ENCODE measurements at regions not wholly inside any gene's neighbourhood (a gene's known extent, or its start where the extent isn't known, plus 50 kb on each side); places are given as distances from the start of the nearest gene placed in this dataset.

DNA sequence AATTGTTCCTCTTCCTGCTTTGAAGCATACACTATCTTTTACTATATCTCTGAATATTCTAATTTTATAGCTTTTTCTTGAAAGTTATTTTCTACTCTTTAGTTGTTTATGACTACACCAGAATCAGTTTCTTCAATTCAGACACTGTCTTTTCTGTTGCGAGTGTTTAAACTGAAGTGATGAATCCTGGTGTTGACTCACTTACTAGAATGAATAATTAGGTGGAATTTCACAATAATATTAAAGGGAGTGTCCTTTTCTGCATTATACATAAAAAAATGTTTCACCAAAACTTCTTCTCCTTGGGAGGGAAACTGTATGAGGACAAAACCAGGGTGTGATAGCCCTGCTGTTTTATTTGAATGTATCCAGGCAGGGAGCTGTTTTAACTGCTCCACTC, 1383.1 kb downstream of the C4orf33 start:
- no peak for DNase-seq (ENCODE audit: low read depth)

GRCh38 chr4:130479674-130480073, 1383.7 kb downstream of the C4orf33 start:
- DNase-seq (ENCODE audit: low read depth) = no peak

- no peak for DNase-seq (ENCODE audit: low read depth)
These were observed 1388.9 kb downstream of the C4orf33 start for GRCh38 chr4:130484826-130485225.

DNA sequence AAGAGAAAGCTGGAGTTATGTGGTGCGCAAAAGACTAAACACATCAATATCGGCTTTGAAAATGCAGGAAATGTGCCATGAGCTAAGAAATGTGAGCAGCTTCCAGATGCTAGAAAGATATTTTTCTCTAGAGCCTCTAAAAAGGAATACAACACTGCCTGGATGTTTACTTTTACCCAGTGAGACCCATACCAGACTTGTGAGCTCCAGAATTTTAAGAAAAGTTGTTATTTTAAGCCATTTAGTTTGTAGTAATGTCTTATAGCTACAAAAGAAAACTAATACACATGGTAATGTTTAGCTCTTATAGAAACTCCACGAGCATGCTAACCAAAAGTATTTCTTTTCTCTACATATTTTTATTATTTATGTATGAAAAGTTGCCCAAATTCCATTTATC, 1389.4 kb downstream of the C4orf33 start:
- no peak for DNase-seq (ENCODE audit: low read depth)

GRCh38 chr4:130486186-130486585, 1390.2 kb downstream of the C4orf33 start:
- peak; percentile 11 for DNase-seq (ENCODE audit: low read depth)

DNA sequence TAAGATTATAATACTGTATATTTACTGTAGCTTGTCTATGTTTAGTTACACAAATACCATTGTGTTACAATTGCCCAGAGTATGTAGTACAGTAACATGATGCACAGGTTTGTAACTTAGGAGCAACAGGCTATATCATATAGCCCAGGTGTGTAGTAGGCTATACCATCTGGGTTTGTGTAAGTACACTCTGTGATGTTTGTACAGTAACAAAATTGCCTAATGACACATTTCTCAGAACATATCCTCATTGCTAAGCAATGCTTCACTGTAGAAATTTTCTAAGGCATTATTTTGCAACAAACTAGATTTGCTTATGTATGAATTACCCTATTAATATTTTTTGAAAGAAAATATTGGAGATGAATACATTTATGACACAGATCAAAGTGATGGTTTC, 1390.9 kb downstream of the C4orf33 start:
- no peak for DNase-seq (ENCODE audit: low read depth)

- no peak for DNase-seq (ENCODE audit: low read depth)
These were observed 1414.7 kb downstream of the C4orf33 start for GRCh38 chr4:130510661-130511060.

DNA sequence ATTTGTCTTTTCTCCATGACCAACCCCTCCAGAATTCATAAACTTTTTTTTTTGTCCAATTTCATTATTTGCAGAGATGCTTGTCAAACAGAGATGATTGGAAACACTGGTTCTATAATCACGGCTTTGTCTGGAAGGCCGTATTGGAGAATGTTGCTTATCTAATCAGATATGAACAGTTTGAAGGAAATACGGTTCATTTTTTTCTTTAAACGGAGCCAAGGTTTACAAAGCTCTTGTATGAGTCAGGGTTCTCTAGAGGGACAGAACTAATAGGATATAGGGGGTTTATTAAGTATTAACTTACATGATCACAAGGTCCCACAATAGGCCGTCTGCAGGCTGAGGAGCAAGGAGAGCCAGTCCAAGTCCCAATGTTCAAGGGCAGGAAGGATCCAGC, 1415.8 kb downstream of the C4orf33 start:
- DNase-seq (ENCODE audit: low read depth) = no peak

GRCh38 chr4:130524057-130524456, 1428.1 kb downstream of the C4orf33 start:
- no peak for DNase-seq (ENCODE audit: low read depth)

- no peak for DNase-seq (ENCODE audit: low read depth)
These were observed 1434.6 kb downstream of the C4orf33 start for GRCh38 chr4:130530505-130530904.

GRCh38 chr4:130534651-130535050, 1438.7 kb downstream of the C4orf33 start:
- DNase-seq (ENCODE audit: low read depth) = no peak

- DNase-seq (ENCODE audit: low read depth) = no peak
These were observed 1447.0 kb downstream of the C4orf33 start for GRCh38 chr4:130542953-130543352.

GRCh38 chr4:130545171-130545570, 1449.2 kb downstream of the C4orf33 start:
- DNase-seq (ENCODE audit: low read depth) = no peak

- no peak for DNase-seq (ENCODE audit: low read depth)
These were observed 1449.6 kb downstream of the C4orf33 start for GRCh38 chr4:130545596-130545995.

- DNase-seq (ENCODE audit: low read depth) = no peak
These were observed 1463.3 kb downstream of the C4orf33 start for GRCh38 chr4:130559268-130559667.

- DNase-seq (ENCODE audit: low read depth) = peak; percentile 4
These were observed 1467.4 kb downstream of the C4orf33 start for GRCh38 chr4:130563185-130563888.

DNA sequence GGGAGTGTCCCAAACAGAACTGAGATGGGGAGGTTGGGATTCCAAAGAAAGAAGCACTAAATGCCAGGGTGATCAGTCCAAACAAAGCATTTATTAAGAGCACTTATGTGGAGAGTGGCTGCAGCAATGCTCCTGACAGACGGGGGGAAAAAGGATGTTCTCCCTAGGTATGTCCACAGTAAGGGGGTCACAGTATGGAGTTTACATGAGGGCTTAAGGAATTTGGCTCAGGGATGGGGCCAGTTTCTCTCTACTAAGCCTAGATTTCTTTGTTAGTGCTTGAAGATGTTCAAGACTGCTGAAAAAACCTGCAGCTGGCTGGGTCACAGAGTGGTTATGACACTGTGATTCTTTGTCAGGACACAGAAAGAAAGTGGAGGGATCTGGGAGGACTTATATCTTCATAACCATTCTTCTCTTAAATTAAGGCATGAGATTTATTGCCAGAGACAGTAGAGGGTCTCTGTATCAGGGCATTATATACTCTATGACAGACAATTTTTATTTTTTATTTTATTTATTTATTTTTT, 1468.0 kb downstream of the C4orf33 start:
- DNase-seq (ENCODE audit: low read depth) = no peak

DNA sequence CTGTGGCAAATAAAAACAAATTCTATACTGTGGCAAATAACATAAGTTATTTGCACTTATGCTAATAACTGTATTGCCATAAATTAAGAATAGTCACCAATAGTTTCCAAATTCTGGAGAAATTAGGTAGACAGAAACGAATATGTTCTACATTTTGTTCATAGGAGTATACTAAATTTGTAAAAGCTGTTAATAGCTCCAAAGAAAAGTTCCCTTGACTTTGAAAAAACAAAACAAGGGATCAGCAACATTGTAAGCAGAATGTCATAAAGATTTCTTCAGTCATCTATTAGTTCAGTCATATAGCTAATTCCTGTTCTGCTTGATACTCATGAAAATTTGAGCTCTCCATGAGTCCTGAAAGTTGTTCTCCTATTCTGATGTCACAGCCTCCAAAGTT, 1472.8 kb downstream of the C4orf33 start:
- no peak for DNase-seq (ENCODE audit: low read depth)

DNA sequence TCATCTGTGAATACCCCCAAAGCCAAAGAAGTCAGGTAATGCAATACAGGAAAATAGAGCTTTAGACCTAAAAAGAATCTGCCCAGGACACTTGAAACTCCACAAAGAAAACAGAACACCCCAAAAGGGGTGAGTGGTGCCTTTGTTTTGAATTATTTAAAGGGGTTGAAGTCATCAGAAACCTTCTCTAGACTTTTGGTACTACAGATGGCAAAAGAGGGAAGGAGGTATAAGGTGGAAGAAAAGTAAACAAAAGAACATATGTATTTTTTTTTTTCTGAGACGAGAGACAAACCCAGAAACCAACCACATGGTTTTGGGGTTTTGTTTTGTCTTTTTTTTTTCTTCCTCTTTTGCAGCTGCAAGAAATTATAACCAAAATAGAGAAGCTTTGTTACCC, 1477.8 kb downstream of the C4orf33 start:
- no peak for DNase-seq (ENCODE audit: low read depth)

DNA sequence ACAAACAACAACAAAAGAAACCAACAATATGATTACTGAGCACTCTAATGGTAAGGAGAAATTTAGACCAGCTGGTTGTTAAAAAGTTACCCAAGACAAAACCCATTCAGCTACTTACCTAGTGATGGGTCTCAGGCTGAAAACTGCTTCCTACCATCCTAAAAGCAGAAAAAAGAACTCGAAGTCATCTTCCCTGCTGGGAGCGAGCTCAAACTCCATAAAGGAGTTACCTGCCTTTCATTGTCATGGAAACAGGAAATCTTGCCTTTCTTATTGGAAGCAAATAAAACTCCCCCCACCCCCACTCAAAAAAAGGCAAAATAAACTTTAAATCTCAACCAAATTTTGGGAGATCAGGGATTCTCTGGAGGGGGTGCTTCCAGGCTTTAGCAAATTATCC, 1478.3 kb downstream of the C4orf33 start:
- no peak for DNase-seq (ENCODE audit: low read depth)

DNA sequence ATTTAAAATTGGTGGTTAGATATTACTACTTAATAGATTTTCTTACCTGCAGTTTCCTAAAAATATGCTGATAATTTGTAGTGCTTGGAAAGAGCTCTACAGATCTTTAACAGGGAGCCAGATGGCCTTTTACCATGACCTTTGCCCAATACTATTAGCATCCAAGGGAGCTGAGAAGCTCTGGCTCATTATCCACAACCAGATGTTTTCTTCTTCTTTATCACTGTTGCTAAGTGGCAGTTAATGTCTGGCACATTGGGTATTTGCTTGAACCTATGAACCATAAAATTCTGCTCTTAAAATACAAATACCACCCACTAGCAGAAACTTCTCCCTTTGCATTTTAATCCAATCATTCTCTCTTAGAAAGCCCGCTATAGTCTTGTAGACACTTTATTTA, 1480.3 kb downstream of the C4orf33 start:
- DNase-seq (ENCODE audit: low read depth) = no peak

- DNase-seq (ENCODE audit: low read depth) = no peak
These were observed 1495.1 kb downstream of the C4orf33 start for GRCh38 chr4:130591091-130591490.

DNA sequence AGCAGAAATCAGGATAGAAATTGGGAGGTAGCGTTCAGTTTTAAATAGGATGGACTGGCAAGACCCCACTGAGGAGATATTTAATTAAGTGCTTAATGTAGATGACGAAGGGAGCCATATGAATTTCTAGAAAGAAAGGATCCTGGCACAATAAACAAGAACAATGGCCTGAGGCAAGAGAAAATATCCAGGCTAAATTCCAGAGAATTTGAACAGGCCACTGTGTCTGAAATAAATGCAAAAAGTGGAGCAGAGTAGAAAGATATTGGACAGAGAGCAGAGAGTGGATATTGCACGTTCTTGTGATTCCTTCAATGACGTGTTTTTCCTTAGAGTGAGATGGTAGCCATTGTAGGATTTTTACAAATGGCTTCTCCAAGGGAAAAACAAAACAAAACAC, 1504.8 kb downstream of the C4orf33 start:
- DNase-seq (ENCODE audit: low read depth) = no peak

DNA sequence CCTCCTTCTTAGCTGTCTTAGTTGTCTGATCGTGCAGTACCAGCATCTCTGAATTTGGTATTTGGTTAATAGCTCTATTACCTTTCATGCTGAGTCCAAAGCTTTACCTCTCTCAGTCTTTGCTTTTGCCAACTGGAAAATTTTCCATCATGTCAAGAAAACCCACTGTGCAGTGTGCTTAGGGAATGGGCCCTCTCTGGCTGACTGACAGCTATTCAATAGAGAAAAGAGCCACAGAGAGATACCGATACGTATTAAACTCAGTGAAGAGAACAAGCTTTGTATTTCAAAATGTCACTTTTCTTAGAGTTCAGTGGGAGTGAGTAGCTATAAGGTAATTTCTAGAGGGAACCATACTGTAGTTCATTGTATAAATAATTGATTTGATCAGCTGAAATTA, 1507.1 kb downstream of the C4orf33 start:
- no peak for DNase-seq (ENCODE audit: low read depth)

Measured in forelimb muscle (tissue), 1 donor.